WTC11 (cell line): ENCODE measurements at regions not wholly inside any gene's neighbourhood (a gene's known extent, or its start where the extent isn't known, plus 50 kb on each side); places are given as distances from the start of the nearest gene placed in this dataset.
A peak's percentile ranks its signal among the peaks of the same experiment; 100 is the strongest.

Experiments
- ATAC-seq: fragments of 200-7000 bp; cut with Tn5 transposase; 2 replicates; pipeline ENCODE4 v1.10.0; 2021; ENCODE audit warnings: mild to moderate bottlenecking, moderate library complexity
- CTCF ChIA-PET: fragments of 300-600 bp; sonication (Branson Sonifier 250); formaldehyde crosslinking; loops from one replicate; lab custom pipeline; 2021; ENCODE audit warnings: antibody characterized with exemption; lab: Charles Lee
- POLR2A ChIA-PET: fragments of 350-600 bp; sonication (Branson Sonifier 250); formaldehyde crosslinking; loops from one replicate; lab custom pipeline; 2021; ENCODE audit warnings: antibody characterized with exemption; lab: Charles Lee
- DNase-seq: peaks from one replicate; pipeline ENCODE4 v3.0.0; 2021; ENCODE audit warnings: low spot score
- H3K27ac Mint-ChIP-seq: 2 replicates; pipeline ENCODE4 v1.8.0; 2021; ENCODE audit warnings: mixed read lengths
- H3K27me3 Mint-ChIP-seq: 2 replicates; pipeline ENCODE4 v1.8.0; 2021; ENCODE audit warnings: low read depth, mild to moderate bottlenecking, moderate library complexity, mixed read lengths
- H3K36me3 Mint-ChIP-seq: 2 replicates; pipeline ENCODE4 v1.8.0; 2021; ENCODE audit warnings: mixed read lengths
- H3K4me1 Mint-ChIP-seq: 2 replicates; pipeline ENCODE4 v1.8.0; 2022; ENCODE audit warnings: mixed read lengths
- H3K4me3 Mint-ChIP-seq: 2 replicates; pipeline ENCODE4 v1.8.0; 2021; ENCODE audit warnings: mild to moderate bottlenecking, moderate library complexity, mixed read lengths
- H3K9me3 Mint-ChIP-seq: 2 replicates; pipeline ENCODE4 v1.8.0; 2021; ENCODE audit warnings: mixed read lengths
- ATF1 ChIP-seq: sonication (generic); formaldehyde crosslinking; IDR thresholded peaks from 2 replicates; pipeline ENCODE4 v1.8.1; 2023; ENCODE audit warnings: mild to moderate bottlenecking, moderate library complexity, missing genetic modification reagents
- CREM ChIP-seq: sonication (generic); formaldehyde crosslinking; IDR thresholded peaks from 2 replicates; pipeline ENCODE4 v1.8.1; 2022; ENCODE audit warnings: mild to moderate bottlenecking, missing genetic modification reagents, moderate library complexity
- ELF4 ChIP-seq: sonication (generic); formaldehyde crosslinking; IDR thresholded peaks from 2 replicates; pipeline ENCODE4 v1.8.1; 2022; ENCODE audit warnings: low read depth, mild to moderate bottlenecking, moderate library complexity, missing genetic modification reagents
- FOXK1 ChIP-seq: sonication (generic); formaldehyde crosslinking; IDR thresholded peaks from 2 replicates; pipeline ENCODE4 v1.8.0; 2022; ENCODE audit warnings: mild to moderate bottlenecking, moderate library complexity, missing genetic modification reagents
- GRHL2 ChIP-seq: fragments of 250-450 bp; sonication (Bioruptor Pico); IDR thresholded peaks from 2 replicates; pipeline ENCODE4 v1.8.0; 2022; ENCODE audit warnings: mild to moderate bottlenecking, moderate library complexity; ENCODE audit not compliant: insufficient replicate concordance, severe bottlenecking
- KAT7 ChIP-seq: sonication (generic); formaldehyde crosslinking; IDR thresholded peaks from 2 replicates; pipeline ENCODE4 v1.8.1; 2023; ENCODE audit warnings: missing genetic modification reagents, mild to moderate bottlenecking, borderline replicate concordance
- MYBL2 ChIP-seq: sonication (generic); formaldehyde crosslinking; IDR thresholded peaks from 2 replicates; pipeline ENCODE4 v1.8.1; 2023; ENCODE audit warnings: mild to moderate bottlenecking, moderate library complexity, missing genetic modification reagents
- RELA ChIP-seq: sonication (generic); formaldehyde crosslinking; IDR thresholded peaks from 2 replicates; pipeline ENCODE4 v1.8.1; 2022; ENCODE audit warnings: missing genetic modification reagents, mild to moderate bottlenecking, borderline replicate concordance
- SP1 ChIP-seq: sonication (generic); formaldehyde crosslinking; conservative IDR thresholded peaks from 2 replicates; pipeline ENCODE4 v1.8.1; 2022; ENCODE audit warnings: missing genetic modification reagents
- TEAD4 ChIP-seq: sonication (generic); formaldehyde crosslinking; IDR thresholded peaks from 2 replicates; pipeline ENCODE4 v1.8.0; 2022; ENCODE audit warnings: mild to moderate bottlenecking, missing genetic modification reagents
- ZBTB21 ChIP-seq: sonication (generic); formaldehyde crosslinking; IDR thresholded peaks from 2 replicates; pipeline ENCODE4 v1.8.1; 2023; ENCODE audit warnings: mild to moderate bottlenecking, missing genetic modification reagents, borderline replicate concordance
- ZNF396 ChIP-seq: fragments of 250-450 bp; sonication (Bioruptor Pico); IDR thresholded peaks from 2 replicates; pipeline ENCODE4 v1.8.0; 2021; ENCODE audit warnings: mild to moderate bottlenecking, moderate library complexity, borderline replicate concordance
- TF ChIP-seq, protein P1 (sequence below): sonication (generic); formaldehyde crosslinking; IDR thresholded peaks from 2 replicates; pipeline ENCODE4 v1.8.1; 2022; ENCODE audit warnings: mild to moderate bottlenecking, moderate library complexity, missing genetic modification reagents
- TF ChIP-seq, protein P2 (sequence below): fragments of 250-450 bp; sonication (Bioruptor Pico); IDR thresholded peaks from 2 replicates; pipeline ENCODE4 v1.9.0; 2021; ENCODE audit warnings: mild to moderate bottlenecking
- TF ChIP-seq, protein P3 (sequence below): sonication (generic); formaldehyde crosslinking; IDR thresholded peaks from 2 replicates; pipeline ENCODE4 v1.8.1; 2023; ENCODE audit warnings: mild to moderate bottlenecking, missing genetic modification reagents, moderate library complexity
- TF ChIP-seq, protein P4 (sequence below): sonication (generic); formaldehyde crosslinking; IDR thresholded peaks from 2 replicates; pipeline ENCODE4 v1.8.1; 2022; ENCODE audit warnings: low read depth, mild to moderate bottlenecking, moderate library complexity, missing genetic modification reagents, borderline replicate concordance
- TF ChIP-seq, protein P5 (sequence below): sonication (generic); formaldehyde crosslinking; conservative IDR thresholded peaks from 2 replicates; pipeline ENCODE4 v1.8.1; 2023; ENCODE audit warnings: mild to moderate bottlenecking, low read depth, missing genetic modification reagents, moderate library complexity
- TF ChIP-seq, protein P6 (sequence below): fragments of 250-450 bp; sonication (Bioruptor Pico); IDR thresholded peaks from 2 replicates; pipeline ENCODE4 v1.9.0; 2021; ENCODE audit warnings: mild to moderate bottlenecking
- TF ChIP-seq, protein P7 (sequence below): sonication (generic); formaldehyde crosslinking; IDR thresholded peaks from 2 replicates; pipeline ENCODE4 v1.8.0; 2022; ENCODE audit warnings: mild to moderate bottlenecking, missing genetic modification reagents
- TF ChIP-seq, protein P8 (sequence below): fragments of 250-450 bp; sonication (Bioruptor Pico); IDR thresholded peaks from 2 replicates; pipeline ENCODE4 v2.1.2; 2022; ENCODE audit warnings: mild to moderate bottlenecking, moderate library complexity

DNA sequence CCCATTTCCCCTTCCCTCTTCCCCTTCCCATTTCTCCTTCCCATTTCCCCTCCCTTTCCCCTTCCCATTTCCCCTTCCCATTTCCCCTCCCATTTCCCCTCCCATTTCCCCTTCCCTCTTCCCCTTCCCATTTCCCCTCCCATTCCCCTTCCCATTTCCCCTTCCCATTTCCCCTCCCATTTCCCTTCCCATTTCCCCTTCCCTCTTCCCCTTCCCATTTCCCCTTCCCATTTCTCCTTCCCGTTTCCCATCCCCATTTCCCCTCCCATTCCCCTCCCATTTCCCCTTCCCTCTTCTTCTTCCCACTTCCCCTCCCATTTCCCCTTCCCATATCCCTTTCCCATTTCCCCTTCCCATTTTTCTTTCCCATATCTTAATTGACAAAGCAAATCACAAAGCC lies 109.0 kb downstream of the OLFM1 start (continued):
- TF ChIP-seq, protein P1, sequence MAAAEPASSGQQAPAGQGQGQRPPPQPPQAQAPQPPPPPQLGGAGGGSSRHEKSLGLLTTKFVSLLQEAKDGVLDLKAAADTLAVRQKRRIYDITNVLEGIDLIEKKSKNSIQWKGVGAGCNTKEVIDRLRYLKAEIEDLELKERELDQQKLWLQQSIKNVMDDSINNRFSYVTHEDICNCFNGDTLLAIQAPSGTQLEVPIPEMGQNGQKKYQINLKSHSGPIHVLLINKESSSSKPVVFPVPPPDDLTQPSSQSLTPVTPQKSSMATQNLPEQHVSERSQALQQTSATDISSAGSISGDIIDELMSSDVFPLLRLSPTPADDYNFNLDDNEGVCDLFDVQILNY (CRISPR knock-in tag) = no peak
- TF ChIP-seq ELF4 (CRISPR knock-in tag) (no peak), ZNF396 (CRISPR knock-in tag) (no peak), GRHL2 (CRISPR knock-in tag) (no peak), CREM (no peak)
- TF ChIP-seq, protein P2, sequence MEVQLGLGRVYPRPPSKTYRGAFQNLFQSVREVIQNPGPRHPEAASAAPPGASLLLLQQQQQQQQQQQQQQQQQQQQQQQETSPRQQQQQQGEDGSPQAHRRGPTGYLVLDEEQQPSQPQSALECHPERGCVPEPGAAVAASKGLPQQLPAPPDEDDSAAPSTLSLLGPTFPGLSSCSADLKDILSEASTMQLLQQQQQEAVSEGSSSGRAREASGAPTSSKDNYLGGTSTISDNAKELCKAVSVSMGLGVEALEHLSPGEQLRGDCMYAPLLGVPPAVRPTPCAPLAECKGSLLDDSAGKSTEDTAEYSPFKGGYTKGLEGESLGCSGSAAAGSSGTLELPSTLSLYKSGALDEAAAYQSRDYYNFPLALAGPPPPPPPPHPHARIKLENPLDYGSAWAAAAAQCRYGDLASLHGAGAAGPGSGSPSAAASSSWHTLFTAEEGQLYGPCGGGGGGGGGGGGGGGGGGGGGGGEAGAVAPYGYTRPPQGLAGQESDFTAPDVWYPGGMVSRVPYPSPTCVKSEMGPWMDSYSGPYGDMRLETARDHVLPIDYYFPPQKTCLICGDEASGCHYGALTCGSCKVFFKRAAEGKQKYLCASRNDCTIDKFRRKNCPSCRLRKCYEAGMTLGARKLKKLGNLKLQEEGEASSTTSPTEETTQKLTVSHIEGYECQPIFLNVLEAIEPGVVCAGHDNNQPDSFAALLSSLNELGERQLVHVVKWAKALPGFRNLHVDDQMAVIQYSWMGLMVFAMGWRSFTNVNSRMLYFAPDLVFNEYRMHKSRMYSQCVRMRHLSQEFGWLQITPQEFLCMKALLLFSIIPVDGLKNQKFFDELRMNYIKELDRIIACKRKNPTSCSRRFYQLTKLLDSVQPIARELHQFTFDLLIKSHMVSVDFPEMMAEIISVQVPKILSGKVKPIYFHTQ (CRISPR knock-in tag) = no peak
- TF ChIP-seq, protein P3, sequence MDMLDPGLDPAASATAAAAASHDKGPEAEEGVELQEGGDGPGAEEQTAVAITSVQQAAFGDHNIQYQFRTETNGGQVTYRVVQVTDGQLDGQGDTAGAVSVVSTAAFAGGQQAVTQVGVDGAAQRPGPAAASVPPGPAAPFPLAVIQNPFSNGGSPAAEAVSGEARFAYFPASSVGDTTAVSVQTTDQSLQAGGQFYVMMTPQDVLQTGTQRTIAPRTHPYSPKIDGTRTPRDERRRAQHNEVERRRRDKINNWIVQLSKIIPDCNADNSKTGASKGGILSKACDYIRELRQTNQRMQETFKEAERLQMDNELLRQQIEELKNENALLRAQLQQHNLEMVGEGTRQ (CRISPR knock-in tag) = no peak
- TF ChIP-seq, protein P4, sequence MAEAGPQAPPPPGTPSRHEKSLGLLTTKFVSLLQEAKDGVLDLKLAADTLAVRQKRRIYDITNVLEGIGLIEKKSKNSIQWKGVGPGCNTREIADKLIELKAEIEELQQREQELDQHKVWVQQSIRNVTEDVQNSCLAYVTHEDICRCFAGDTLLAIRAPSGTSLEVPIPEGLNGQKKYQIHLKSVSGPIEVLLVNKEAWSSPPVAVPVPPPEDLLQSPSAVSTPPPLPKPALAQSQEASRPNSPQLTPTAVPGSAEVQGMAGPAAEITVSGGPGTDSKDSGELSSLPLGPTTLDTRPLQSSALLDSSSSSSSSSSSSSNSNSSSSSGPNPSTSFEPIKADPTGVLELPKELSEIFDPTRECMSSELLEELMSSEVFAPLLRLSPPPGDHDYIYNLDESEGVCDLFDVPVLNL (CRISPR knock-in tag) = no peak
- TF ChIP-seq, protein P5, sequence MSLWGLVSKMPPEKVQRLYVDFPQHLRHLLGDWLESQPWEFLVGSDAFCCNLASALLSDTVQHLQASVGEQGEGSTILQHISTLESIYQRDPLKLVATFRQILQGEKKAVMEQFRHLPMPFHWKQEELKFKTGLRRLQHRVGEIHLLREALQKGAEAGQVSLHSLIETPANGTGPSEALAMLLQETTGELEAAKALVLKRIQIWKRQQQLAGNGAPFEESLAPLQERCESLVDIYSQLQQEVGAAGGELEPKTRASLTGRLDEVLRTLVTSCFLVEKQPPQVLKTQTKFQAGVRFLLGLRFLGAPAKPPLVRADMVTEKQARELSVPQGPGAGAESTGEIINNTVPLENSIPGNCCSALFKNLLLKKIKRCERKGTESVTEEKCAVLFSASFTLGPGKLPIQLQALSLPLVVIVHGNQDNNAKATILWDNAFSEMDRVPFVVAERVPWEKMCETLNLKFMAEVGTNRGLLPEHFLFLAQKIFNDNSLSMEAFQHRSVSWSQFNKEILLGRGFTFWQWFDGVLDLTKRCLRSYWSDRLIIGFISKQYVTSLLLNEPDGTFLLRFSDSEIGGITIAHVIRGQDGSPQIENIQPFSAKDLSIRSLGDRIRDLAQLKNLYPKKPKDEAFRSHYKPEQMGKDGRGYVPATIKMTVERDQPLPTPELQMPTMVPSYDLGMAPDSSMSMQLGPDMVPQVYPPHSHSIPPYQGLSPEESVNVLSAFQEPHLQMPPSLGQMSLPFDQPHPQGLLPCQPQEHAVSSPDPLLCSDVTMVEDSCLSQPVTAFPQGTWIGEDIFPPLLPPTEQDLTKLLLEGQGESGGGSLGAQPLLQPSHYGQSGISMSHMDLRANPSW (CRISPR knock-in tag) = no peak
- TF ChIP-seq, protein P6, sequence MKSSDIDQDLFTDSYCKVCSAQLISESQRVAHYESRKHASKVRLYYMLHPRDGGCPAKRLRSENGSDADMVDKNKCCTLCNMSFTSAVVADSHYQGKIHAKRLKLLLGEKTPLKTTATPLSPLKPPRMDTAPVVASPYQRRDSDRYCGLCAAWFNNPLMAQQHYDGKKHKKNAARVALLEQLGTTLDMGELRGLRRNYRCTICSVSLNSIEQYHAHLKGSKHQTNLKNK = no peak

DNA sequence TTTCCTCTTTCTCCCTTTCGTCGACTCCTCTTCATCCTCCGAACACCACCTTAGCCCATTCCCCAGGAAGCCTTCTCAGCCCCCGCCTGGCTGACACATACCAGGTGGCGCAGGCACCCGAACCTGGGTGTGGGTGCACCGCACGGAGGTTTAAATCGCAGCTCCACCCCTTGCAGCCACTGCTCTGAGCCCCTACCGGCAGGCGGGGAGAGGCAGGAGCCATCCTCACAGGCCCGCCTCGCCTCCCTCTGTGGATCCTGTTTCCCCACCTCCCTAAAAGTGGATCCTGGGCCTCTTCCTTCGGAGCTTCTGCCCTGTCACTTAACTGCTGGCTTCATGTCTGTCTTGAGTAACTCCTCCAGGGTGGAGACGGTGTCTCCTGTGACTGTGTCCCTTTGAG lies 110.7 kb downstream of the OLFM1 start:
- Mint-ChIP-seq H3K27ac (no peak overlapping the region; the same call in 1 of the 2 replicates), H3K36me3 (peaks cover 10% of the 10 kb centered on the region), H3K4me3 (no peak overlapping the region), H3K27me3 (peaks cover 11% of the 10 kb centered on the region), H3K9me3 (peaks cover 13% of the 10 kb centered on the region), H3K4me1 (peaks cover 33% of the 10 kb centered on the region)
- ChIA-PET POLR2A (no interaction called here), CTCF (no interaction called here)
- no peak for DNase-seq
- TF ChIP-seq CREM (no peak), KAT7 (CRISPR knock-in tag) (no peak), RELA (no peak), ATF1 (CRISPR knock-in tag) (no peak), ZBTB21 (no peak), MYBL2 (CRISPR knock-in tag) (no peak), FOXK1 (CRISPR knock-in tag) (no peak), ZNF396 (CRISPR knock-in tag) (no peak), TEAD4 (no peak), SP1 (CRISPR knock-in tag) (no peak)
- TF ChIP-seq, protein P7, sequence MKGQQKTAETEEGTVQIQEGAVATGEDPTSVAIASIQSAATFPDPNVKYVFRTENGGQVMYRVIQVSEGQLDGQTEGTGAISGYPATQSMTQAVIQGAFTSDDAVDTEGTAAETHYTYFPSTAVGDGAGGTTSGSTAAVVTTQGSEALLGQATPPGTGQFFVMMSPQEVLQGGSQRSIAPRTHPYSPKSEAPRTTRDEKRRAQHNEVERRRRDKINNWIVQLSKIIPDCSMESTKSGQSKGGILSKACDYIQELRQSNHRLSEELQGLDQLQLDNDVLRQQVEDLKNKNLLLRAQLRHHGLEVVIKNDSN = no peak
- TF ChIP-seq, protein P8, sequence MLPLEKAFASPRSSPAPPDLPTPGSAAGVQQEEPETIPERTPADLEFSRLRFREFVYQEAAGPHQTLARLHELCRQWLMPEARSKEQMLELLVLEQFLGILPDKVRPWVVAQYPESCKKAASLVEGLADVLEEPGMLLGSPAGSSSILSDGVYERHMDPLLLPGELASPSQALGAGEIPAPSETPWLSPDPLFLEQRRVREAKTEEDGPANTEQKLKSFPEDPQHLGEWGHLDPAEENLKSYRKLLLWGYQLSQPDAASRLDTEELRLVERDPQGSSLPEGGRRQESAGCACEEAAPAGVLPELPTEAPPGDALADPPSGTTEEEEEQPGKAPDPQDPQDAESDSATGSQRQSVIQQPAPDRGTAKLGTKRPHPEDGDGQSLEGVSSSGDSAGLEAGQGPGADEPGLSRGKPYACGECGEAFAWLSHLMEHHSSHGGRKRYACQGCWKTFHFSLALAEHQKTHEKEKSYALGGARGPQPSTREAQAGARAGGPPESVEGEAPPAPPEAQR (CRISPR knock-in tag) = no peak
- TF ChIP-seq, protein P2 (CRISPR knock-in tag) = no peak
- TF ChIP-seq, protein P1 (CRISPR knock-in tag) = no peak
- ATAC-seq = peak; percentile 52
